GM13976 (cell line): ENCODE measurements at regions not wholly inside any gene's neighbourhood (a gene's known extent, or its start where the extent isn't known, plus 50 kb on each side); places are given as distances from the start of the nearest gene placed in this dataset.

Experiments used
- DNase-seq: peaks from one replicate; pipeline ENCODE4 v3.0.0; 2012; ENCODE audit warnings: low spot score
- in situ Hi-C: fragments of 300-500 bp; cut with MboI; formaldehyde crosslinking; loops from one replicate; pipeline ENCODE4 v1.12.0; 2022; ENCODE audit warnings: low sequenced_read_pairs, mixed read lengths, inconsistent platforms; ENCODE audit not compliant: unreplicated experiment
- TF ChIP-seq, protein P1 (sequence below): IDR thresholded peaks from 2 replicates; pipeline ENCODE4 v1.5.1; 2012; ENCODE audit warnings: borderline replicate concordance, mild to moderate bottlenecking; ENCODE audit not compliant: insufficient read depth; ENCODE audit errors: extremely low read depth, missing control alignments, control extremely low read depth

DNA sequence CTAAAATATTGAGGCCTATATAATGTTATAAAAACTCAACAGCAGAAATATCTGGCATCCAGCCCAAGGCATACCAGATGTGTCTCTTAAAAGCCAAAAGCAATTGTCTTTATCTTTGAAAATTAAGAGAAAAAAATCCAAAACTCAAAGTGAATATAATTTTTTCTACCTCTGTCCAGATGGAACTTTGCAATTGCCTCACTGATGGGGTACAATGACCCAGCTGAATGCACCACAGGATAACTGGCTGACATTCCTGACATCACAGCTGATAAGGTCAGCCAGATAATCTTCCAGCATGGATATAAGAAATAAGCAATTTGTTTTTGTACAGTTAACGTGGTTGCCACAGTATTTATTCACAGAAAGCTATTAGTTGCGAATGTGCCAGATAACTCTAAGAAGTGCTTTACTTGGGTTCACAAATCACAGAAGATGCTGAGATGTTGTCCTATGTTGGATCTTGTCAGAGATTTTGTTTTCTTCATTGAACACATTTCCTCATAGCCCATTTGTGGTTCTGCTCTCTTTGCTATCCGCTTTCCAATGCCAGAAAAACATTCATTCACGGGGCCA lies 566.9 kb upstream of the CCDC54 start:
- in situ Hi-C loops = no loop called here
- DNase-seq = no peak
- TF ChIP-seq, protein P1, sequence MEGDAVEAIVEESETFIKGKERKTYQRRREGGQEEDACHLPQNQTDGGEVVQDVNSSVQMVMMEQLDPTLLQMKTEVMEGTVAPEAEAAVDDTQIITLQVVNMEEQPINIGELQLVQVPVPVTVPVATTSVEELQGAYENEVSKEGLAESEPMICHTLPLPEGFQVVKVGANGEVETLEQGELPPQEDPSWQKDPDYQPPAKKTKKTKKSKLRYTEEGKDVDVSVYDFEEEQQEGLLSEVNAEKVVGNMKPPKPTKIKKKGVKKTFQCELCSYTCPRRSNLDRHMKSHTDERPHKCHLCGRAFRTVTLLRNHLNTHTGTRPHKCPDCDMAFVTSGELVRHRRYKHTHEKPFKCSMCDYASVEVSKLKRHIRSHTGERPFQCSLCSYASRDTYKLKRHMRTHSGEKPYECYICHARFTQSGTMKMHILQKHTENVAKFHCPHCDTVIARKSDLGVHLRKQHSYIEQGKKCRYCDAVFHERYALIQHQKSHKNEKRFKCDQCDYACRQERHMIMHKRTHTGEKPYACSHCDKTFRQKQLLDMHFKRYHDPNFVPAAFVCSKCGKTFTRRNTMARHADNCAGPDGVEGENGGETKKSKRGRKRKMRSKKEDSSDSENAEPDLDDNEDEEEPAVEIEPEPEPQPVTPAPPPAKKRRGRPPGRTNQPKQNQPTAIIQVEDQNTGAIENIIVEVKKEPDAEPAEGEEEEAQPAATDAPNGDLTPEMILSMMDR = no peak

DNA sequence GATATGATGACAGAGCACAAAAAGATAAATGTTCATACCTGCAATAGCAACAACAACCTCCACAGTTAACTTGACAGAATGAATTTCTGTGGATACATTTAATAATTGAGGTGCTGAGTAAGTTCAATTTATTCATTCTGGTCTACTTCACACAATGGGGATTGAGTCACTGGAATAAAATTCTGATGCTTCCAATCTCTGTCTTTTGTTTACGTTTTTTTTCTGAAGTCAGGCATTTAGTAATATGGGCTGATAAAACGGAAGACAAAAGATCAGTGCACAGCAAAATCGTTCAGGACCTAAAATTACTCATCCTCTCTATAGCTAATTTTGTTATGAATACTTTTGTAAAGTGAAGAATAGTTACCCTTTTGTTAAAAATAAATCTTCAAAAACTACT lies 565.9 kb upstream of the CCDC54 start:
- TF ChIP-seq, protein P1 = no peak
- DNase-seq = no peak
- in situ Hi-C loops = no loop called here

DNA sequence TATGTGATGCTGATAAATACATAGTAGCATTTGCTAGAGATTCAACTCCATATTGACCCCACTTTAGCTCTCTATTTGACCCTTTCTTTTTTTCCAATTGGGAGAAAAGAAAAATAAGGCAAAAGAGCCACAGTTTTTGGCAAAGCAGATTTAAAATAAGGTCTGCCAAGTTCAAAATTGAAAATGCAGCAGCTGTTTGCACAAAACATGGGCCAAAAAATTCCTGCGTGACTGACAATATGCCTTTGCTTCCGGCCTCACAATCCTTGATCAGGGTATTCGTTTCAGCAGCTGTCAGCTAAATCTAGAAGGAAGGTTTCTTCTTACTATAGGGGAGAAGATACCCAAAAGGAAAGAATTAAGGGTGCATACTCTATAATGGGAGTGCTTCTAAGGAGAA lies 563.5 kb upstream of the CCDC54 start:
- in situ Hi-C loops = no loop called here
- no peak for DNase-seq
- TF ChIP-seq, protein P1 = no peak

DNA sequence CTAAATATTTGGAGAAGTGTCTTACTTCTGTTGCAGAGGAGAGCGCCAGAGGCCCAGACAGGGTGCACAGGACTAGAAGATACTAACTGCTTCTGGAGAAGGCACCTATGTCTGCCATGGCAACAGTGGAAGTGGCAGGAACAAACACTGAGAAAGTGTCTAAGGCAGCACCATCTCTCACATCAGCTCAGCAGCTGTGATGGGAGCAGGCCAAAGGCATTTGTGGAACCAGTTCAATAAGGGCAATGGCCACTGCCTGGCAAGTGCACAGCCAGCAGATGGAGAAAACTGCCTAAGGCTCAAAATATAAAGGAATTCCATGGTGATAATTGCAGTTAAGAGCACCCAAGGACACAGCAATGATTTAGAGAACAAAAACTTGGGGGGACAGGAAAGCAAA lies 563.0 kb upstream of the CCDC54 start:
- TF ChIP-seq, protein P1 = no peak
- in situ Hi-C loops = no loop called here
- DNase-seq = no peak

DNA sequence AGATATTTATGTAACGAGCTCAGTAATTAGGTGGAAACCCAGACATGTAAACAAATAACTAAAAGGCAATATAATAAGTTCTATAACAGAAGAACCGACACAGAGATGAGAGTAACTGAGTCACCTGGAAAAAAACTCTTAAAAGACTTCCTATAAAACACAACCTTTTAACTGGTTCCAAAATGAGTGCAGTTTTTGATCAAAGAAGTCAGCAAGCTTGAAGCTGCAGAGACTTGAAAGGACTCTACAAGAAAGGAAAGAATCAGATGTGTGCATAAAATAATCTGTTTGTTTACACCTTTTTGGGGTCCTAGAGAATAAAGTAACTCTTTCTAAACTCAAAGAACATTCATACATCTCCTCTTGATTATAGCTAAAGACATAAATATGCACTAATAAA lies 560.4 kb upstream of the CCDC54 start:
- TF ChIP-seq, protein P1 = no peak
- in situ Hi-C loops = no loop called here
- no peak for DNase-seq

DNA sequence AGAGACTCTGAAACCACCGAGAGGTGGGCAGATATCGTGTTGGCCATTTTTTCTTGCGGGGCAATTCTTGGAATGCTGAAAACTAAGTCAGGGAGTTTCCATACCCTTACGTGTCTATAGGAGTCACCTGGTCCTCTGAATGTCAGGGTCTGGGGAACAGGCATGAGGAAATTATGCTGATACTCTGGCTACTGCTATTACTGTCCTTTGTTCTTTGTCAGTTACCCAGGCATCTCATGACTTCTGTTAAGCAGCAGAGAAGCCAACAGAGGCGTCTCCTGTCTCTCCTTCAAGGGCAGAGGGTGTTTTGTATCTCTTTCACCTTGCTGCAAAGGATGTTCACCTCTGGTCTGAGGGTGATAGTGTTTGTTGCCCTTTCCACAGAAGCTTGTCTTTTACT lies 559.5 kb upstream of the CCDC54 start:
- TF ChIP-seq, protein P1 = no peak
- in situ Hi-C loops = no loop called here

More for the DNA sequence above, 559.5 kb upstream of the CCDC54 start:
- DNase-seq = no peak
